WTC11 (cell line): ENCODE measurements at regions not wholly inside any gene's neighbourhood (a gene's known extent, or its start where the extent isn't known, plus 50 kb on each side); places are given as distances from the start of the nearest gene placed in this dataset.

ENCODE experiments used
- ATF3 ChIP-seq: sonication (generic); formaldehyde crosslinking; conservative IDR thresholded peaks from 2 replicates; pipeline ENCODE4 v1.8.1; 2022; ENCODE audit warnings: mild to moderate bottlenecking, missing genetic modification reagents
- CREM ChIP-seq: sonication (generic); formaldehyde crosslinking; IDR thresholded peaks from 2 replicates; pipeline ENCODE4 v1.8.1; 2022; ENCODE audit warnings: mild to moderate bottlenecking, missing genetic modification reagents, moderate library complexity
- CTCF ChIP-seq: fragments of 200-600 bp; IDR thresholded peaks from 2 replicates; pipeline ENCODE4 v1.8.0; 2022; ENCODE audit warnings: antibody characterized with exemption
- NFYB ChIP-seq: sonication (generic); formaldehyde crosslinking; conservative IDR thresholded peaks from 2 replicates; pipeline ENCODE4 v1.8.0; 2022; ENCODE audit warnings: low read depth, missing genetic modification reagents
- PREB ChIP-seq: sonication (generic); formaldehyde crosslinking; IDR thresholded peaks from 2 replicates; pipeline ENCODE4 v1.8.1; 2022; ENCODE audit warnings: mild to moderate bottlenecking, missing genetic modification reagents, moderate library complexity, borderline replicate concordance
- ZSCAN18 ChIP-seq: fragments of 250-450 bp; sonication (Bioruptor Pico); IDR thresholded peaks from 2 replicates; pipeline ENCODE4 v2.1.2; 2022; ENCODE audit warnings: mild to moderate bottlenecking, moderate library complexity

- no peak for TF ChIP-seq CREM (CRISPR knock-in tag)
- TF ChIP-seq ATF3 (CRISPR knock-in tag): no peak
- TF ChIP-seq PREB (CRISPR knock-in tag): no peak
- no peak for TF ChIP-seq CTCF
- no peak for TF ChIP-seq NFYB (CRISPR knock-in tag)
- TF ChIP-seq ZSCAN18 (CRISPR knock-in tag): no peak
Measured at GRCh38 chr10:53007527-53007842, 234.9 kb upstream of the MBL2 start.
